ENCODE measurements at regions not wholly inside any gene's neighbourhood (a gene's known extent, or its start where the extent isn't known, plus 50 kb on each side); places are given as distances from the start of the nearest gene placed in this dataset.

DNA sequence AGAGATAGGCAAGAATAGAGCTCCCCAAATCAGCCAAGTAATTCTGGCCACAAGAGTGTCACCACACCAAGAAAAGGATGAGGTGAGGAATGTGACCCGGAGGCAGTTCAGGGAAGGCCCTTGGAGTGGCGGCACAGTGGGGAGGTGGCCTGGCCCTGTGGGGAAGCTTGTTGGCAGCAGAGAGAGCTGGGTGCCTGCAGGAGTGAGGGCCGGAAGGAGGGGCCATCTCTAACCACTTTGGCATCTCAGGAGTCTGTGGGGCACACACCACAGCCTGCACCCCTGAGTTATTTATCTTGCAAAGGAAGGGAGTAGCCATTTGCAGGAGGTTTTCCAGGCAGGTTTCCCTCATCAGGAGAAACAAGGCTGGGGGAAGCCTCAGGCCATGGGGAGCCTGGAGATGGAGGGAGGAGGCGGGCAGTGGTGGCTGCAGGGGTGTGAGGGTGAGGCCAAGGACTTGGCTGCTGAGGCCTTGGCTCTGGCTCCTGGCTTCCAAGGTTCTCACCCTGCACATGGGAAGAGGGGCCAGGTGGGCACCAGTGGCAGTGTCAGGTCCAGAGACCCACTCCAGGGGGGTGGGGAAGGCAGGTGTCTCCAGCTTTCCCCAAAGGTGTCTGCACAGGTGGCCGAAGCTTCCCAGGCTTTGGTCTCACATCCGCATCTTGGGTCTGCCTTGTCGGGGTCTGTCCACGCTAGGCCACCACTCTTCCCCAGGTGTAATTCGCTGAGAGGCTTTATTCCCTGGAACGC is 370.2 kb downstream of the CTTN start:
- ChIA-PET CTCF (interaction anchor here (0.6 kb wide), 1 partner anchor 285 kb away, joined by 3 read pairs; no protein-coding TSS in a partner anchor), POLR2A (no interaction called here)
- Histone ChIP-seq H3K9me3 (ENCODE audit: control insufficient read depth, insufficient read depth, low read length) (peaks cover 52% of the 10 kb centered on the region), H3K4me3 (ENCODE audit: low read depth, low read length) (no peak overlapping the region), H3K27me3 (ENCODE audit: control insufficient read depth, insufficient read depth, low read length) (no peaks in the 10 kb centered on the region), H3K27ac (ENCODE audit: low read depth, low read length) (no peak overlapping the region)
- DNase-seq (ENCODE audit: low read depth, low spot score) = no peak
- no peak for TF ChIP-seq CTCF (IDR thresholded peaks at IDR 0.05; ENCODE audit: low read depth, low read length)

DNA sequence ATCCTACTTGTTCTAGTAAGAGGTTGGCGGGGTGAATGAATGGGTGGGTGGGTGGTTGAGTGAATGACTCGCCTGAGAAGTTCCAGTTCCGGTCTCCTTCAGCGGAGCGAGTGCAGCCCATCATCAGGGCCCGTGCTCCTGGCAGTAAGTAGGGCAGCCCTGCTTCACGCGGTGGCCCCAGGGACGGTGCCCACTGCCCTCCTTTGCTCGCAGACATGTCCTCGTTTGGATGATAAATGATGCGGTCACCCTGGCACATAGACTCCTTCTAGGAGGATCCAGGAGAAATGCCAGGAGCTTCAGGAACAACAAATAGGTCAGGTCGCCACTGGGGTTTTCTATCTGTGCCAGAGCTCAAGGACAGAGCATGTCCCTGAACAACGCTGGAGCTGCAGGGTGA is 370.8 kb downstream of the CTTN start:
- H3K9me3 ChIP-seq (ENCODE audit: control insufficient read depth, insufficient read depth, low read length) = peaks cover 50% of the 10 kb centered on the region
- TF ChIP-seq CTCF (IDR thresholded peaks at IDR 0.05; ENCODE audit: low read depth, low read length) = no peak
- CTCF ChIA-PET = interaction anchor here (0.6 kb wide), 1 partner anchor 286 kb away, joined by 3 read pairs; no protein-coding TSS in a partner anchor
- H3K4me3 ChIP-seq (ENCODE audit: low read depth, low read length) = no peak overlapping the region
- H3K27me3 ChIP-seq (ENCODE audit: control insufficient read depth, insufficient read depth, low read length) = no peaks in the 10 kb centered on the region
- no peak for DNase-seq (ENCODE audit: low read depth, low spot score)
- H3K27ac ChIP-seq (ENCODE audit: low read depth, low read length) = no peak overlapping the region
- POLR2A ChIA-PET = no interaction called here

DNA sequence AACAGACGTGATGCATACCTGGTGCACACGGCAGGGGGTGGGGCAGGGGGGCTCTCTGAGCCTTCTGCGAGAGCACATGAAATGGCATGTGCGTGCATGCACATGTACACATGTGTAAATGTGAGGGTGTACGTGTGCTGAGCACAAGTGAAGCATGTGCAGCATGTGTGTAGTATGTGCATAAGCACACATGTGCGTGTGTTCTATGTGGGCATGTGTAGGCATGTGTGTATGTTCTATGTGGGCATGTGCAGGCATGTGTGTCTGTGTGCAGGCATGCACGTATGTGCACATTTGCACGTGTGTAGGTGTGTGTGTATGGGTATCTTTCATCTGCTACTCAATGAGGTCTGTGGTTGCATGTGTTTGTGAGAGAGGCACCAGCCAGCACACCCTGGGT is 371.2 kb downstream of the CTTN start:
- Histone ChIP-seq H3K27me3 (ENCODE audit: control insufficient read depth, insufficient read depth, low read length) (no peaks in the 10 kb centered on the region), H3K9me3 (ENCODE audit: control insufficient read depth, insufficient read depth, low read length) (peaks cover 50% of the 10 kb centered on the region), H3K4me3 (ENCODE audit: low read depth, low read length) (no peak overlapping the region), H3K27ac (ENCODE audit: low read depth, low read length) (no peak overlapping the region)
- ChIA-PET POLR2A (no interaction called here), CTCF (interaction anchor here (0.6 kb wide), 1 partner anchor 286 kb away, joined by 3 read pairs; no protein-coding TSS in a partner anchor)
- no peak for TF ChIP-seq CTCF (IDR thresholded peaks at IDR 0.05; ENCODE audit: low read depth, low read length)
- DNase-seq (ENCODE audit: low read depth, low spot score) = no peak

- no peak overlapping the region for H3K4me3 ChIP-seq (ENCODE audit: low read depth, low read length)
- CTCF ChIA-PET = interaction anchor here (0.6 kb wide), 1 partner anchor 328 kb away, joined by 3 read pairs; no protein-coding TSS in a partner anchor
- H3K27me3 ChIP-seq (ENCODE audit: control insufficient read depth, insufficient read depth, low read length) = no peaks in the 10 kb centered on the region
- no peak for DNase-seq (ENCODE audit: low read depth, low spot score)
- POLR2A ChIA-PET = interaction anchor here (0.6 kb wide), 2 partner anchors 824 to 981 kb away, joined by 3 to 8 read pairs; no protein-coding TSS in a partner anchor
- H3K9me3 ChIP-seq (ENCODE audit: control insufficient read depth, insufficient read depth, low read length) = peaks cover 58% of the 10 kb centered on the region
- H3K27ac ChIP-seq (ENCODE audit: low read depth, low read length) = no peak overlapping the region
- TF ChIP-seq CTCF (IDR thresholded peaks at IDR 0.05; ENCODE audit: low read depth, low read length) = no peak
Measured at GRCh38 chr11:70771099-70771885, 373.0 kb downstream of the CTTN start.

- H3K27ac ChIP-seq (ENCODE audit: low read depth, low read length) = no peak overlapping the region
- POLR2A ChIA-PET = no interaction called here
- no peaks in the 10 kb centered on the region for H3K27me3 ChIP-seq (ENCODE audit: control insufficient read depth, insufficient read depth, low read length)
- peaks cover 49% of the 10 kb centered on the region for H3K9me3 ChIP-seq (ENCODE audit: control insufficient read depth, insufficient read depth, low read length)
- TF ChIP-seq CTCF (IDR thresholded peaks at IDR 0.05; ENCODE audit: low read depth, low read length) = no peak
- CTCF ChIA-PET = no interaction called here
- no peak overlapping the region for H3K4me3 ChIP-seq (ENCODE audit: low read depth, low read length)
- DNase-seq (ENCODE audit: low read depth, low spot score) = no peak
Measured at GRCh38 chr11:70772950-70773349, 374.6 kb downstream of the CTTN start.

Data from AG04450 (cell line).